ENCODE measurements at regions not wholly inside any gene's neighbourhood (a gene's known extent, or its start where the extent isn't known, plus 50 kb on each side); places are given as distances from the start of the nearest gene placed in this dataset.
"Not testable (repeated sequence)": the region's sequence is repeated elsewhere in the genome, so short reads cannot be mapped to it uniquely, and the experiment has no call there.

GRCh38 chr7:94277236-94277635 lies 117.5 kb upstream of the COL1A2 start:
- no peak for DNase-seq

- DNase-seq, result no peak
Measured at GRCh38 chr7:94280851-94281250, 113.8 kb upstream of the COL1A2 start.

- DNase-seq, result no peak
Measured at GRCh38 chr7:94284104-94284503, 110.6 kb upstream of the COL1A2 start.

GRCh38 chr7:94286111-94286510 lies 108.6 kb upstream of the COL1A2 start:
- no peak for DNase-seq

- DNase-seq, result no peak
Measured at GRCh38 chr7:94288096-94288495, 106.6 kb upstream of the COL1A2 start.

- peak; percentile 57 for DNase-seq
Measured at GRCh38 chr7:94289071-94289470, 105.6 kb upstream of the COL1A2 start.

- no peak for DNase-seq
Measured at GRCh38 chr7:94294471-94295131, 100.1 kb upstream of the COL1A2 start.

- no peak for DNase-seq
Measured at GRCh38 chr7:94295850-94296249, 98.8 kb upstream of the COL1A2 start.

- DNase-seq, result no peak
Measured at GRCh38 chr7:94296881-94297280, 97.8 kb upstream of the COL1A2 start.

GRCh38 chr7:94297397-94297838 lies 97.3 kb upstream of the COL1A2 start:
- DNase-seq, result no peak

- DNase-seq, result no peak
Measured at GRCh38 chr7:94298943-94299342, 95.8 kb upstream of the COL1A2 start.

GRCh38 chr7:94300176-94300835 lies 94.4 kb upstream of the COL1A2 start:
- DNase-seq, result no peak

GRCh38 chr7:94301024-94301586 lies 93.6 kb upstream of the COL1A2 start:
- no peak for DNase-seq

GRCh38 chr7:94303118-94303517 lies 91.6 kb upstream of the COL1A2 start:
- DNase-seq, result no peak

GRCh38 chr7:94303695-94304094 lies 91.0 kb upstream of the COL1A2 start:
- no peak for DNase-seq

- no peak for DNase-seq
Measured at GRCh38 chr7:94304878-94305277, 89.8 kb upstream of the COL1A2 start.

GRCh38 chr7:94305836-94306235 lies 88.9 kb upstream of the COL1A2 start:
- no peak for DNase-seq

- DNase-seq, result no peak
Measured at GRCh38 chr7:94307399-94308048, 87.2 kb upstream of the COL1A2 start.

- no peak for DNase-seq
Measured at GRCh38 chr7:94311515-94311914, 83.2 kb upstream of the COL1A2 start.

GRCh38 chr7:94313926-94314325 lies 80.8 kb upstream of the COL1A2 start:
- DNase-seq, result no peak

GRCh38 chr7:94314413-94315410 lies 80.0 kb upstream of the COL1A2 start:
- DNase-seq, result no peak

- DNase-seq, result not testable (repeated sequence)
Measured at GRCh38 chr7:94321138-94321537, 73.6 kb upstream of the COL1A2 start.

- no peak for DNase-seq
Measured at GRCh38 chr7:94323844-94324243, 70.9 kb upstream of the COL1A2 start.
